ENCODE measurements at regions not wholly inside any gene's neighbourhood (a gene's known extent, or its start where the extent isn't known, plus 50 kb on each side); places are given as distances from the start of the nearest gene placed in this dataset.

GRCh38 chr14:39755269-39755878 lies 323.1 kb upstream of the FBXO33 start:
- no peak for DNase-seq
- Histone ChIP-seq H3K27me3 (no peaks in the 10 kb centered on the region), H3K27ac (no peak overlapping the region), H3K4me1 (no peaks in the 10 kb centered on the region), H3K4me3 (no peak overlapping the region), H3K9me3 (peaks cover 0 to 8% (median 0%) of the 10 kb centered on the region in 3 donors), H3K36me3 (no peaks in the 10 kb centered on the region)
- intact Hi-C loops (cut with DNase I), result no loop called here
- TF ChIP-seq POLR2A (IDR thresholded peaks at IDR 0.05), result no peak

- Histone ChIP-seq H3K4me1 (no peaks in the 10 kb centered on the region), H3K36me3 (no peaks in the 10 kb centered on the region), H3K27me3 (no peaks in the 10 kb centered on the region), H3K4me3 (no peak overlapping the region), H3K9me3 (peaks cover 0 to 6% (median 0%) of the 10 kb centered on the region in 3 donors), H3K27ac (no peak overlapping the region)
- no peak for DNase-seq
- TF ChIP-seq CTCF (IDR thresholded peaks at IDR 0.05) (no peak), POLR2A (IDR thresholded peaks at IDR 0.05) (no peak)
- intact Hi-C loops (cut with DNase I), result no loop called here
Observed at GRCh38 chr14:39740454-39740853, 308.2 kb upstream of the FBXO33 start.

DNA sequence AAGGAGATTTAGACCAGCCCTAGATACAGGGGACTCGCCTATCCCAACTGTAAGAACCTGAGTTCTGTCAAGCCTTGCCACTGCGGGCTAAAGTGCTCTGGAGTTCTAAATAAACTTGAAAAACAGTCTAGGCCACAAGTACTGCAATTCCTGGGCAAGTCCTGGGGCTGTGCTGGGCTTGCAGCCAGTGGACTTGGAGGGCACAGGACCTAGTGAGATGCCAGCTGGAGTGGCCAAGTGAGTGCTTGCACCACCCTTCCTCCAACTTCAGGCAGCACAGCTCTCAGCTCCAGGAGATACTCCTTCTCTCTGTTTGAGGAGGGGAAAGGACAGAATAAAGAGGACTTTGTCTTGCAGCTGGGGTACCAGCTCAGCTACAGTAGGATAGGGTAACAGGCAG lies 307.6 kb upstream of the FBXO33 start:
- TF ChIP-seq CTCF (IDR thresholded peaks at IDR 0.05), result no peak
- TF ChIP-seq POLR2A (IDR thresholded peaks at IDR 0.05), result no peak
- no peak for DNase-seq
- Histone ChIP-seq H3K4me1 (no peaks in the 10 kb centered on the region), H3K36me3 (no peaks in the 10 kb centered on the region), H3K27me3 (no peaks in the 10 kb centered on the region), H3K9me3 (peaks cover 0 to 6% (median 0%) of the 10 kb centered on the region in 3 donors), H3K4me3 (no peak overlapping the region), H3K27ac (no peak overlapping the region)
- intact Hi-C loops (cut with DNase I), result no loop called here
- no CpG with 5 or more reads among the region's 2 CpGs for WGBS, 2 donors

DNA sequence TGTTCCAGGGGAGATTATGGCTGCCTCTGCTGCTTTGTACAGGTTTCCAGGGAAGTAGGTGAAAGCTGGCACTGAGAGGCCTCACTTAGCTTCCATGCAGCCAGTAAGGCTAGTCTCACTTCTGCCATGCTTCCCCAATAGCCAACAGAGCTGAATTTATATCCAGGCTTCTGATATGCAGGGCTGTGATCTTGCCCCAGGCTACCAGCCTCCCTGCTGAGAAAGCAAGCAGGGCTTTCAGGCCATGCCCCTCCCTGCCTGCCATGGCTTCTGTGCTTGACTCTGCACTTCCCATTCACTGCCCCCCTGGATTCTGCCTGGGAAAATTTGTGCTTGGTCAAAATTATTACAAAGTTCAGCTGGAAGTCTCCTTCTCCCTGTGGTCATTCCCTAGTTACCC lies 302.1 kb upstream of the FBXO33 start:
- H3K4me1 ChIP-seq, result no peaks in the 10 kb centered on the region
- no peak for DNase-seq

DNA sequence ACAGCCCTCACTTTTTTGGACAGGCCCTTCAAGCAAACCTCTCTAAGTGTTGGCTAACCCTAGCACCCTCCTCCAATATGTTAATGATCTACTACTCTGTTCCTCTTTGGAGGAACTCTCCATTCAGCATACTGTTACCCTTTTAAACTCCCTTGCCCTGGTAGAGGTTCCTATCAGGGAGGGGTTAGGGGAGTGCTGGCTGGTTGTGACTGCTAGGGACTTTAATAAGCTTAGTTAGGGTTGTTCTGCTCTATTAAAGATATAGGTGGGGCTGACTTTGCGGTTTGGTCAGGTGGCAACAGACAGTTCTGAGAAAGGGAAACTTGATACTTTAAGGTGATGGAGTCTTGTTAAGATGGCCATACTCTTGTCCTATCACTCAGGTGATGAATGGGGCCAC lies 301.5 kb upstream of the FBXO33 start:
- H3K9me3 ChIP-seq, result peaks cover 0 to 12% (median 0%) of the 10 kb centered on the region in 3 donors
- 86 to 100% methylated on average over 1 of the region's 1 CpG for WGBS, 2 donors

More for the DNA sequence above, 302.1 kb upstream of the FBXO33 start:
- no peak for TF ChIP-seq POLR2A (IDR thresholded peaks at IDR 0.05)
- no peak for TF ChIP-seq CTCF (IDR thresholded peaks at IDR 0.05)
- H3K4me3 ChIP-seq, result no peak overlapping the region
- H3K27me3 ChIP-seq, result no peaks in the 10 kb centered on the region
- H3K36me3 ChIP-seq, result no peaks in the 10 kb centered on the region
- intact Hi-C loops (cut with DNase I), result no loop called here
- peaks cover 0 to 12% (median 0%) of the 10 kb centered on the region in 3 donors for H3K9me3 ChIP-seq
- no peak overlapping the region for H3K27ac ChIP-seq

More for the DNA sequence above, 301.5 kb upstream of the FBXO33 start:
- no peak for TF ChIP-seq CTCF (IDR thresholded peaks at IDR 0.05)
- no peak for TF ChIP-seq POLR2A (IDR thresholded peaks at IDR 0.05)
- intact Hi-C loops (cut with DNase I), result no loop called here
- no peak overlapping the region for H3K4me3 ChIP-seq
- no peak overlapping the region for H3K27ac ChIP-seq
- H3K4me1 ChIP-seq, result no peaks in the 10 kb centered on the region
- no peaks in the 10 kb centered on the region for H3K27me3 ChIP-seq
- H3K36me3 ChIP-seq, result no peaks in the 10 kb centered on the region
- no peak for DNase-seq
